ENCODE measurements at regions not wholly inside any gene's neighbourhood (a gene's known extent, or its start where the extent isn't known, plus 50 kb on each side); places are given as distances from the start of the nearest gene placed in this dataset.
A peak's percentile ranks its signal among the peaks of the same experiment; 100 is the strongest.

- Histone ChIP-seq H3K4me3 (no peak overlapping the region), H3K4me1 (ENCODE audit: insufficient read depth) (no peaks in the 10 kb centered on the region), H4K20me1 (replicated peaks; ENCODE audit: insufficient read depth) (no peaks in the 10 kb centered on the region), H3F3A (replicated peaks; ENCODE audit: low read depth) (no peaks in the 10 kb centered on the region), H3K4me2 (no peak overlapping the region), H2AFZ (no peak overlapping the region), H3K79me2 (replicated peaks; ENCODE audit: insufficient read depth) (no peaks in the 10 kb centered on the region), H3K27me3 (ENCODE audit: insufficient read depth) (no peaks in the 10 kb centered on the region), H3K9me2 (ENCODE audit: insufficient read depth) (peaks cover 8% of the 10 kb centered on the region; the same call in 1 of the 2 replicates), H3K36me3 (ENCODE audit: insufficient read depth) (peaks cover 6% of the 10 kb centered on the region; the same call in 1 of the 2 replicates), H3K27ac (ENCODE audit: low read depth) (no peak overlapping the region)
- ATAC-seq (no peak), DNase-seq (ENCODE audit: low spot score) (peak; percentile 66)
- TF ChIP-seq EZH2phosphoT487 (IDR thresholded peaks at IDR 0.05; ENCODE audit: unreplicated experiment) (no peak), STAT1 (IDR thresholded peaks at IDR 0.05; ENCODE audit: unreplicated experiment) (no peak), POLR2AphosphoS5 (IDR thresholded peaks at IDR 0.05; ENCODE audit: low read depth) (no peak), NANOG (IDR thresholded peaks at IDR 0.05; ENCODE audit: borderline replicate concordance) (no peak), ZNF462 (CRISPR knock-in tag; IDR thresholded peaks at IDR 0.05) (no peak), ZNF114 (CRISPR knock-in tag; IDR thresholded peaks at IDR 0.05) (no peak), ZNF331 (CRISPR knock-in tag; IDR thresholded peaks at IDR 0.05; ENCODE audit: low read depth) (no peak), JUNB (IDR thresholded peaks at IDR 0.05; ENCODE audit: unreplicated experiment) (no peak), REST (IDR thresholded peaks at IDR 0.05; ENCODE audit: unreplicated experiment) (no peak), CREB1 (CRISPR knock-in tag; IDR thresholded peaks at IDR 0.05; ENCODE audit: low read depth) (no peak)
- Mint-ChIP-seq H3K27ac (no peak overlapping the region), H3K4me1 (peaks cover 8% of the 10 kb centered on the region; the same call in 2 of the 3 replicates), H3K9me3 (peaks cover 61% of the 10 kb centered on the region), H3K27me3 (ENCODE audit: insufficient read depth, low read depth, poor library complexity) (peaks cover 8% of the 10 kb centered on the region), H3K4me3 (no peak overlapping the region), H3K36me3 (ENCODE audit: low read depth) (peaks cover 34% of the 10 kb centered on the region)
Observed at GRCh38 chr7:97313900-97314299, 196.4 kb downstream of the SDHAF3 start.

Measured in GM23338 (cell line).